Testis (tissue), 2 donors: ENCODE measurements at regions not wholly inside any gene's neighbourhood (a gene's known extent, or its start where the extent isn't known, plus 50 kb on each side); places are given as distances from the start of the nearest gene placed in this dataset.

ENCODE experiments used
- POLR2A ChIP-seq: fragments of 450-650 bp; IDR thresholded peaks from one replicate; pipeline ENCODE4 v1.6.1; 2017; ENCODE audit warnings: antibody characterized with exemption, mild to moderate bottlenecking, moderate library complexity
- TF ChIP-seq, protein P1 (sequence below), 3 experiments: fragments of 450-650 bp in 2 of 3; fragments of 200-600 bp in 1 of 3; sonication (generic) in 1 of 3; IDR thresholded peaks; one replicate each; pipeline ENCODE4 v1.5.1; 2016 to 2019; ENCODE audit warnings: antibody characterized with exemption in 3 of 3, mild to moderate bottlenecking in 2 of 3, moderate library complexity in 1 of 3

GRCh38 chr5:63022403-63022802, 443.8 kb downstream of the LRRC70 start:
- TF ChIP-seq, protein P1, sequence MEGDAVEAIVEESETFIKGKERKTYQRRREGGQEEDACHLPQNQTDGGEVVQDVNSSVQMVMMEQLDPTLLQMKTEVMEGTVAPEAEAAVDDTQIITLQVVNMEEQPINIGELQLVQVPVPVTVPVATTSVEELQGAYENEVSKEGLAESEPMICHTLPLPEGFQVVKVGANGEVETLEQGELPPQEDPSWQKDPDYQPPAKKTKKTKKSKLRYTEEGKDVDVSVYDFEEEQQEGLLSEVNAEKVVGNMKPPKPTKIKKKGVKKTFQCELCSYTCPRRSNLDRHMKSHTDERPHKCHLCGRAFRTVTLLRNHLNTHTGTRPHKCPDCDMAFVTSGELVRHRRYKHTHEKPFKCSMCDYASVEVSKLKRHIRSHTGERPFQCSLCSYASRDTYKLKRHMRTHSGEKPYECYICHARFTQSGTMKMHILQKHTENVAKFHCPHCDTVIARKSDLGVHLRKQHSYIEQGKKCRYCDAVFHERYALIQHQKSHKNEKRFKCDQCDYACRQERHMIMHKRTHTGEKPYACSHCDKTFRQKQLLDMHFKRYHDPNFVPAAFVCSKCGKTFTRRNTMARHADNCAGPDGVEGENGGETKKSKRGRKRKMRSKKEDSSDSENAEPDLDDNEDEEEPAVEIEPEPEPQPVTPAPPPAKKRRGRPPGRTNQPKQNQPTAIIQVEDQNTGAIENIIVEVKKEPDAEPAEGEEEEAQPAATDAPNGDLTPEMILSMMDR (IDR thresholded peaks at IDR 0.05), result no peak
- TF ChIP-seq POLR2A, result no peak
